ENCODE measurements at regions not wholly inside any gene's neighbourhood (a gene's known extent, or its start where the extent isn't known, plus 50 kb on each side); places are given as distances from the start of the nearest gene placed in this dataset.
"Not testable (repeated sequence)": the region's sequence is repeated elsewhere in the genome, so short reads cannot be mapped to it uniquely, and the experiment has no call there.

DNA sequence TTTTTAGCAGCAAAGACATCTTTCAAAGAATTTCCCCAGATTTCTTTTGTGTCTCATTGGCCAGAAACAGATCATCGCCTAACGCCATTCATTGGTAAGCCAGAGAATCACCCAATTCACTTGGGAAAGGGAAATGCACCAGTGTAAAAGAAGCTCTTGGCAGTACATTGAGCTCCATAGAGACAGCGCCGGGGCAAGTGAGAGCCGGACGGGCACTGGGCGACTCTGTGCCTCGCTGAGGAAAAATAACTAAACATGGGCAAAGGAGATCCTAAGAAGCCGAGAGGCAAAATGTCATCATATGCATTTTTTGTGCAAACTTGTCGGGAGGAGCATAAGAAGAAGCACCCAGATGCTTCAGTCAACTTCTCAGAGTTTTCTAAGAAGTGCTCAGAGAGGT is 630.6 kb upstream of the ZNF385D start:
- peak in 1 of 3 experiments; percentile 1 for DNase-seq (ENCODE audit: low read depth in 3 of 3)

DNA sequence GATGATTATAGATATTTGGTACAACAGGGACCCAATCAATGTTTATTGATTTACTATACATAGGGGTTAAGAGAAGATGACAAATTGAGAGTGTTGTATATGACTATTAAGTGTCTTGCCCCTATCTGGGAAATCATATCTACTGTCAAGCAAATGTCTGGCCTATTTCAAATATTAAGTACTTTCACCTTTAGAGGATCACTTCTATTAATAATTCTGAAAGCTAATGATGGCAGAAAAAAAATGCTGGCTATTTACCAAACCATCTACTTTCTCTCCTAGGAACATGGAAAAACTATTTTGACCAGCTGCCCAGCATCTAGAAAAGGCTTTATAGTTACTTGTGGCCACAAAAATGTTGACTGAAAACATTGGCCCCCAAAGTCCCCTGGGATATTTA is 632.3 kb upstream of the ZNF385D start:
- DNase-seq (ENCODE audit: low read depth in 3 of 3), result no peak

DNA sequence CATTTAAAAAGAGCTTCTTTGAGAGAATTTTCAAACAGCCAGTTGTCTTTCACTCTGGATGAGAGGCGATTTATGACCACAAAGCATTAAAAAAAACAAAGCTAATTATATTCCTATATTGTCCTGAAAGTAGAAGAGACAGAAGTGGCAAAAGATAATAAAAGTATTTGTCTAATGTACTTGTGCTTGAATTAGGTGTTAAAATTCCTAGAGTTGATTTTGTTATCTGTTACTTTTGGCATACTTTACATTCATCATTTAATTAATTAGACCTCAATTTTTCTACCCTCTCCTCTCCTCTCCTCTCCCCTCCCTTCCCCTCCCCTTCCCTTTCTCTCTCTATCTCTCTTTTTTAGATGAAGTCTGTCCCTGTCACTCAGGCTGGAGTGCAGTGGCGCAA is 635.1 kb upstream of the ZNF385D start:
- no peak for DNase-seq (ENCODE audit: low read depth in 3 of 3)

DNA sequence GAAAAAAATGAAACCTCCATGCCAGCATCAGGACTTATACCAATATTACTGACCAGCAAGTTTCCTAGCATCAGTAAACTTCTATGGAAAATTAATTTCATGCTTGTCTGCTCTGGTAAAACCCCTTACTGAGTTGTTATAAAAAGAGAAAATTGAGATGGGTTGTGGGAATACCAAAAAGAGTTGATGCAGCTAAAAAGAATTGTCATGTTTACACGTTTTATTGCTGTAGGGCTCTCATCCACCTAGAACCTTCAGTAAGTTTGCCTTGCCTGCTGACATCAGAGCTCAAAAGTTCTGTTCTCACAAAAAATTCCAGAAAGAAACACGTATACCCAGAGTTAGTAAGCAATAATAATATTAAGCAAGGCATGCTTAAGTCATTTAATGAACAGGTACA is 641.3 kb upstream of the ZNF385D start:
- no peak for DNase-seq (ENCODE audit: low read depth in 3 of 3)

DNA sequence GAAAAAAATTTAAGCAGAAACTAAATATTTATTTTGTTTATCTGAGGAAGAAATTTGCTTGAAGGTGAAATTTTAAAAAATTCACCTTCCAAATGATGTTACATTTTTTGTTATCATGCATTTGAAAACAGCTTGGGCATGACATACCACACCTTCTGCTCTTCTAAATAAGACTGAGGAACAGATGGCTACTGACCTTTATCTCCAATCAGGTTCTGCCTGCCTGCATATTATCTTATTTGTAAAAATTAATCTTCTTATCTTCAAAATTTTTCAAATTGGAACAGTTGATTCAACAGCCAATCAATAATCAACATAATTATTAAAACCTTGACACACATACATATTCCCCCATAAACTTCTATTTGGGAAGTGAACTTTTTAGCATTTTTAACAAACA is 641.8 kb upstream of the ZNF385D start:
- no peak for DNase-seq (ENCODE audit: low read depth in 3 of 3)

DNA sequence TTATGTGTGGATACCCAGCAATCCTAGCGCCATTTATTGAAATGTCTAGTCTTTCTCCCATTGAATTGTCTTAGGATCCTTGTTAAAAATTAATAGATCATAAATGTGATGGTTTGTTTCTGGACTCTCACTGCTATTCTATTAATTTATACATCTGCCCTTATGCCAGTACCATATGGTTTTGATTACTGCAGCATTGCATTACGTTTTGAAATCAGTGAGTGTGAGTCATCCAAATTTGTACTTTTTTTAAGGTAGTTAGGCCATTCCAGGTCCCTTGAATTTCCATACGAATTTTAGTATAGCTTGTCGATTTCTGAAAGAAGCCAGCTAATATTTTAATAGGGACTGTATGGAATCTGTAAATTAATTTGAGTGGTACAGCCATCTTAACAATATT is 648.6 kb upstream of the ZNF385D start:
- no peak for DNase-seq (ENCODE audit: low read depth in 3 of 3)

DNA sequence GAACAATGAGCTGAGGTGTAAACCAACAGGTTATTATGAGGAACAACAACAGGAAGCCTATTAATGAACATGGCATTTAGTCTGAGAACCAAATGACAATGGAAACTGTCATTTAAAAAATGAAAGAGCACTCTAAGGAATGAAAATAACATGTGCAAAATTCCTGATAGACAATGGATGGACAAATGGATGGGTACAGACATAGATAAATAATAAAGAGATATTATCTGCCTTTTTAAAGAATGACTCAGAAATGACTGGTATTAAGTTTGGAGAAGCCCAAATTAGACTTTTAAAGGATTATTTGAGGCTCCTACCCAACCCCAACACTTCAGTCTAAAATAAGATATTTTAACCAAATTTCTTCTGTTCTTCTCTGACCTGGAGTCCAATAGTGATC is 650.5 kb upstream of the ZNF385D start:
- DNase-seq (ENCODE audit: low read depth in 3 of 3), result no peak

DNA sequence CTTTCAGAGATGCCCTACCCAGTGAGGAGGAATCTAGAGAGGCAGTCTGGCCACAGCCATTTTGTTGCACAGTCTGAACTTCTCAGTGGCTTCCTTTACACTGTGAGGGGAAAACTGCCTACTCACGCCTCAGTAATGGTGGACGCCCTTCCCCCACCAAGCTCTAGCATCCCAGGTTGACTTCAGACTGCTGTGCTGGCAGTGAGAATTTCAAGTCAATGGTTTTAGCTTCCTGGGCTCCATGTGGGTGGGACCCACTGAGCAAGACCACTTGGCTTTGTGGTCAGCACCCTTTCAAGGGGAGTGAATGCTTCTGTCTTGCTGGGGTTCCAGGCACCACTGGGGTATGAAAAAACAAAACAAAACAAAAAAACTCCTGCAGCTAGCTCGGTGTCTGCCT is 663.2 kb upstream of the ZNF385D start:
- no peak for DNase-seq (ENCODE audit: low read depth in 3 of 3)

DNA sequence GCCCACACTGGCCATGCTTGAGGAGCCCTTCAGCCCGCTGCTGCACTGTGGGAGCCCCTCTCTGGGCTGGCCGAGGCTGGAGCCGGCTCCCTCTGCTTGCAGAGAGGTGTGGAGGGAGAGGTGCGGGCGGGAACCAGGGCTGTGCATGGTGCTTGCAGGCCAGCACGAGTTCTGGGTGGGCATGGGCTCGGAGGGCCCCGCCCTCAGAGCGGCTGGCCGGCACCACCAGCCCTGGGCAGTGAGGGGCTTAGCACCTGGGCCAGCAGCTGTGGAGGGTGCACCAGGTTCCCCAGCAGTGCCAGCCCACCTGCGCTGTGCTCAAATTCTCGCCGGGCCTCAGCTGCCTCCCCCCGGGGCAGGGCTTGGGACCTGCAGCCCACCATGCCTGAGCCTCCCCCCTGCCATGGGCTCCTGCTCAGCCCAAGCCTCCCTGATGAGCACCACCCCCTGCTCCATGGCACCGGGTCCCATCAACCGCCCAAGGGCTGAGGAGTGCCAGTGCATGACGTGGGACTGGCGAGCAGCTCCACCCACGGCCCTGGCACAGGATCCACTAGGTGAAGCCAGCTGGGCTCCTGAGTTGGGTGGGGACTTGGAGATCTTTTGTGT is 665.9 kb upstream of the ZNF385D start:
- DNase-seq (ENCODE audit: low read depth in 3 of 3), result not testable (repeated sequence)

DNA sequence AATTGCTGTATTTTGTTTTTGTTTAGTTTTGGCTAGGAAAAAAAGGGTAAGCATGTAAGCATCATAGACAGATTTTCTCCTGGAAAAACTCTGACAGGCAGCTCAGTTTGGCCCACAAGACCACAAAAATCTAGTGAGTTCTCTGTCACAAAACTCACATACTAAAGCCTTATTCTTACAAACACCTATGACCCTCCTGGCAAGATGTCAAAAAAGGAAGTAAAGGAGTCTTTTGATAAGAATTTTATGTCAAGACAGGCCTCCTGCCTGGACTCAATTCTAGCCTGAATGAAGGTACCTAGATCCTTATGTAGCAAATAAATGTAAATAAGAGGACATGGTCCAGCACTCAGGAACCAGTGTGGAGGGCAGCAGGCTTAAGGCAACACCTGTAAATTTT is 668.3 kb upstream of the ZNF385D start:
- DNase-seq (ENCODE audit: low read depth in 3 of 3), result no peak

DNA sequence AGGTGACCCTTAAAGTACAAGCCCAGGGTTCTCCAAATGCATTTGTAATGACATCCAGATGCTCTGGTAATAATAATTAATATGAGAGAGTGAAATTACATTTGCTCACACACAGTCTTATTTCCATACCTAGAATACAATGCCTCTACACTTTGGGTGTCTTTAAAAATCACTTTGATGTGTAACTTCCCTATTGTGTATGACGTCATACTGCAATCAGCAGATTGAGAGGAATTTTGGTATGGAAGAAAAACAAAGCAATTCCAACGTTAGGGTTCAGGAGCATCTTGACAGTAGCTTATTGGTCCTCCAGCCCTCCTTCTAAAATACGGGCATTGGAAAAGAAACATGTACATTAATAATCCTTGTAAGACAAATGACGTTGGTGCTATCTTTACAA is 670.6 kb upstream of the ZNF385D start:
- no peak for DNase-seq (ENCODE audit: low read depth in 3 of 3)

DNA sequence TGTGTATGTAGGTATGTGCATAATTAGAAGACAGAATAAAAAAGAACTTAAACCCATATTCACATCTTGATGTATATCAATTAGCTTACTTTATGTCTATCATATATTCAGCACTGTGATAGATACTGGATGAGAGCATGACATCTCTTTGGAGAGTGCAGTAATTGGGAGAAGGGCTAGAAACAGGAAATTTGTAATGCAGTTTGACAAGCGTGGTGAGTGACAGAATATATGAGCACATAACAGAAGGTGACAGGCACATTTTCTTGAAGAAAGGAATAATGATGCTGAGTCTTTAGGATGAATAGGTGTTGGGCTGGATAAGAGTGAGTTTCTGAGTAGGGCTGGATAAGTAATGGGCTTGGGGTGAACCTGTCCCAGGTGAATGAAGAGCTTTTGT is 680.3 kb upstream of the ZNF385D start:
- no peak for DNase-seq (ENCODE audit: low read depth in 3 of 3)

DNA sequence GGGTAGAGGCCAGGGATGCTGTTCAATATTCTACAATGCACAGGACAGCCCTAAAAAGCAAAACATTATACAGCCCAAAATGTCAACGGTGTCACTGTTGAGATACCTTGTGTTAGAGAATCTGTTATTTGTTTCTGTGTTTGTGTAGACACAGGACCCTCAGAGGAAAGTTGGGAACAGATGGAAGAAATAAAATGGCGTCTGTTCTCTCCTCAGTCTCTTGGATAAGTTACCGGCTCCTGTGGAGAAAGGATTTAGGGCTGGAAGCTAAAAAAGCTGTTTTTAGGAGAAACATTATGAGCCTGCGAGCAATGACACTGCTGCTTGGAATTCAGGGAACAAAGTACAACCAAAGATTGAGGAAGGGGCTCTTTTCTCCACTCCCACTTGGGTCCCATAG is 688.6 kb upstream of the ZNF385D start:
- DNase-seq (ENCODE audit: low read depth in 3 of 3), result no peak

DNA sequence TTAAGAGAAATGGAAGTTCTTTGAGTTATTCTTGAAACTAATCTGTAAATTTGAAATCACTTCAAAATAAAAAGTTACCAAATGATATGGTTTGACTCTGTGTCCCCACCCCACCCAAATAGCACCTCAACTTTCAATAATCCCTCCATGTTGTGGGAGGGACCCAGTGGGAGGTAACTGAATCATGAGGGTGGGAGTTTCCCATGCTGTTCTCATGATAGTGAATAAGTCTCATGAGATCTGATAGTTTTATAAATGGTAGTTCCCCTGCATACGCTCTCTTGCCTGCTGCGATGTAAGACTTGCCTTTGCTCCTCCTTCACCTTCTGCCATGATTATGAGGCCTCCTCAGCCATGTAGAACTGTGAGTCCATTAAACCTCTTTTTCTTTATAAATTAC is 690.7 kb upstream of the ZNF385D start:
- DNase-seq (ENCODE audit: low read depth in 3 of 3), result no peak

DNA sequence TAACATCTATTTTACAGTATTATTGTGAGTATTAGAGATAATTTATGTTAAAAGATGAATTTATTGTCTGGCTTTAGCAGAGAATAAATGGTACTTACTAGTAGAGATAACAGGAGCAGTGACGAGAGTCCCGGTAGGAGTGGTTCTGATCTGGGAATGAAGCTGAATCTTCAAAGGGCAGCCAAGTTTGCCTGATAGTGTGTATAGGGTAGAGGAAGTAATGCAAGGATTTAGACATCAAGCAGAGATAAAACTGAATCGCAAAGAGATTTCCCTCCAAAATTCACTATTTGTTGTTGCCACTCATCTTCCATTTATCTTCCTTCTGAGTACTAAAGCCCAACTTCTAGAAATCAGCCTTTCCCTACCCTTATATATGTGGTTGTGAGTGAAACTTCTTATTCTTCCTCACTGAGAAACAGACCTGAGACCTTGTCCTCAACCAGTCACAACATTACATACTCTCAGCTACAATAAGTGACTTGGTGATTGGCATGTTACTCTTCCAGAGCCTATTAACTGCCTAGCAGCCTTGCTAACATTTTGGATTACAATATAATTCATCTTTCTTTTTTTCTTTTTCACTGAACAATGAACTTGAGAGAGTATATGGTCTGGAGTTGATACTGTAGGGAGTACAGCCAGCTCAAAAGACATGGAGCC is 692.7 kb upstream of the ZNF385D start:
- no peak for DNase-seq (ENCODE audit: low read depth in 3 of 3)

DNA sequence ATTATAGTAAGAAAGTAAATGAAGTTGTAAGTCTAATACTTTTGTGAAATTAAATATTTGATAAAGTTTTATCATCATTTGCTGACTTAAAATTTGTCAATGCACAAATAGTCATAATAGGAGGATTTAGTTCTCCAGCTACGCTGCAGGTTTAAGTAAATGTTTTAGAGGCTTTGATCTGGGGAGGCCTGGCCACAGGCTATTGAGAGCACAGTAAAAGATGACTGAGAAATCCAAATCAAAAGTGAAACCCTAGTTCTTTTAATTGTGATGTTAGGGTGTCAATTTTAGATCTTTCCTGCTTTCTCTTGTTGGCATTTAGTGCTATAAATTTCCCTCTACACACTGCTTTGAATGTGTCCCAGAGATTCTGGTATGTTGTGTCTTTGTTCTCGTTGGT is 694.3 kb upstream of the ZNF385D start:
- DNase-seq (ENCODE audit: low read depth in 3 of 3), result not testable (repeated sequence)

DNA sequence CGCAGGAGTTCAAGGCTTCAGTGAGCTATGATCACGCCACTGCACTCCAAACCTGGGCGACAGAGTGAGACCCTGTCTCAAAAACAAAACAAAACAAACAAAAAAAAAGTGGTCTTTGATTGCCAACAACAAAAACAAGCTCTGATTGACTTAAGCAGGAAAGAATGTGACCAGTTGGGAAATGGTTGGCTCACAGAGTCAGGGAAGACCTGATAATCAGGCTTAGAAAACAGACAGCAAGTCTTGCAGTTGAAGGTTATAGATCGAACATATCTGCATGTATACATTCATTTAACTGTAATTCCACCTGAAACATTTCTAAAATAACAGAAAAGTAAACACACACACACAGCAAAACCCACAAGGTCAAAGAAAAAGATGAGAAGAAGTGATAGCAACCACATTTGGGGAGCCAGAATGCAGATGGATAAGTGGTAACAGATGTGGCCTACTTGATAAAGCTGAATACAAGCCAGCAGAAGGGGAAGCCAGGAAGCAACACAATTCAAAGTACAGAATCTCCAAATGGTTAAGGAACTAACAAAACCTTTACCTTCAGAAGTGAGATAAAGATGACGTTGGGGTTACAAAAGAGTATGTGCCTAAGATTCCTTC is 699.9 kb upstream of the ZNF385D start:
- DNase-seq (ENCODE audit: low read depth in 3 of 3), result no peak

DNA sequence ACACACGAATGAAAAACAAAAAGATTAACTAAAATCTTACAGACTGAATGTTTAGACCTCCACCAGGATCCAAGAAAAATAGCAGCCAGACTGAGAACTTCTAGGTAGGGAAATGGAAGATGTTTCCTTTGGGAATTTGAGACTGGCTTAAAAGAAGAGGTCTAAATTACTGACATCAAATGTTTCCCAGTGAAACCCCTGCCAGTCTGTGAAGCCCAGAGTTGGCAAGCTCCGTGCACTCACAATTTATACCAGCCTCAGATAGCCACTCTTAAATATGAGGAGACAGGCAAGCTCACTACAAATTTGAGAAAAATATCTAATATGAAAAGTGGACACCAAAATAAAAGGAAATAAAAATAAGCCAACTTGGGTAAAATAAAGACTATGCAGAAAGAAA is 700.5 kb upstream of the ZNF385D start:
- DNase-seq (ENCODE audit: low read depth in 3 of 3), result no peak

DNA sequence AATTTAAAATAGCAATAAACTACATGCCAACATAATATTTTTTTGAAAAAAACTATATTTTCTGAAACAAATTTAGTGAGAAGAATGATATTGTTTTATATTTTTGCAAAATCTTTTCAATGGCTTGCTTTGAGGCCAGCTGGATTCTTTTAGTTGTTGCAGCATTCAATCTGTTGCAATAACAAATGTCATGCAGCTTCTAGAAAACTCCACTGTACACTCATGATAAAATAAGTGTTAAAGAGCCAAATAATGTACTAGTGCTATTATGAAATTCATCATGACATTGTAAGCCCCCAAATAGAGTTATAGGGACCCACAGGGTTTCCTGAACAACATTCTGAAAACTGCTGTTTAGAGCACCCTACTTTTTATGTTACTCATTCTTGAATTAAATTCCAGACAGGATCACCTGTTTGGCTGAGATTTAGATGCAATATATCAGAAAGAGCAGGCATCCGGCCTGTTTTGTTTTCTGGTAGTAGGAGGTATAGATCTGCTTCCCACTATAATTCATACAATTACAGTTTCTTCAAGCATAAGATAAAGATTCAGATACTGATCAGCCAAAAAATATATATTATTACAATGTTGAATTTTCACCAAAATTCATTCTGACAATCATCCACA is 703.0 kb upstream of the ZNF385D start:
- DNase-seq (ENCODE audit: low read depth in 3 of 3), result no peak

DNA sequence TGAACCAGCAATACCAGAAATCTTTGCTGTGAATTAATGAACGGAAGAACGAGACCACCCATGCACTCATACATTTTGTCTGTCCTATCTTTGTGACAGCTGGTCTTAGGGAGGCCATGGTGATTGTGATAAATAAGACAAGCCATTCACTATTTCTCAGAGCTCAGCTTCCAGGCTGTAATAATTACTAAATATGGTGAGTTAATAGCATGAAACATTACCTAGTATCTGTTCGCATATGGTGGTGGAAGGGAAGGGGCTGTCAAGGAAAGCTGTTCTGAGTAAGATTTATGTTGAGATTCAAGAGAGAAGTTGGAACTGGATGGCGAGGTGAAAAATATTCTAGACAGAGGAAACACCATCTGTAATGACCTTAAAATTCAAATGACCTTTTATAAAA is 719.0 kb upstream of the ZNF385D start:
- no peak for DNase-seq (ENCODE audit: low read depth in 3 of 3)

DNA sequence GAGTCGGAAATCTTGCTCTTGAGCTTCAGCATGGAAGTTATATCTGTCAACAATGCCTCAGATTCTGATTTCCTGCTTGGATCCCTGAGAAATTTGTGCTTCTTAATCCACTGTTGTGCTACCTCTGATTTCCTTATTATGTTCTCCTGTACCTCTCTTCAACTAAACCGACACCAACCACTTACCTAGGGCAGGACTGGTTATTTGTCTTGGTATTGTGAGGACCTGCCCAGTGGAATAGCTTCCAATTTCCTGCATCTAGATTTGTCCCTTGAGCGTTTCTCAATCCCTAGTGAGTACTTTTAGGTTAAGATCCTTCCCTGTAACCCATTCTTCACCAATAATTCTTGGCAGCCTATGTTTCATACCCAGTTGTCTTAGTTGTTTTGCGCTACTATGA is 720.5 kb upstream of the ZNF385D start:
- DNase-seq (ENCODE audit: low read depth in 3 of 3), result no peak

DNA sequence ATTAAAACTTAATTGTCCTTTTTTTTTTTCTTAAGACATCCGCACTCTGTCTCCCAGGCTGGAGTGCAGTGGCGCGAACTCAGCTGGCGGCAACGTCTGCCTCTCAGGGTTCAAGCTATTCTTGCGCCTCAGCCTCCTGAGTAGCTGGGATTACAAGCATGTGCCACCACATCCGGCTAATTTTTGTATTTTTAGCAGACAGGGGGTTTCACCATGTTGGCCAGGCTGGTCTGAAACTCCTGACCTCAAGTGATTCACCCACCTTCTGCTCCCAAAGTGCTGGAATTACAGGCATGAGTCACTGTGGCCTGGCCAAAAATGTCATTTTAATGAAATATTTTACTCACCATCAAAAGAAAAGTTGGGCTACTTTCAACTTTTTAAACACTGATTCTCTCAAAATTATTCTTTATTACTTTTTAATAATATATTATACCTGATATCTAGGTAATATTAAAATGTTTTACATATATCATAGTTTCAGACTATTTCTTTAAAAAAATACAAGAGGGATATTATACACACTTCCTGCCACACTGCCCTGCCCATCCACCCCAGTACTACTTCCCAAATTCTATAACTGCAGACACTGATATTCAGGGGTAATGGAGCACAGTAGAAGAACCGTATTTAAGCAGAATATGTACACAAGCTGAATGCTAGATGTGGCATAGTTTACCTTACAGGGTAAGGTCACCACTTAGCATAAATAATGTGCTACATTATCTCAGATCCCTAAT is 723.9 kb upstream of the ZNF385D start:
- no peak for DNase-seq (ENCODE audit: low read depth in 3 of 3)
